ENCODE measurements at regions not wholly inside any gene's neighbourhood (a gene's known extent, or its start where the extent isn't known, plus 50 kb on each side); places are given as distances from the start of the nearest gene placed in this dataset.

GRCh38 chr10:65846541-65846940, 1079.3 kb upstream of the LRRTM3 start:
- DNase-seq: no peak

GRCh38 chr10:65846949-65847348, 1078.9 kb upstream of the LRRTM3 start:
- no peak for DNase-seq

- no peak for DNase-seq
Measured at GRCh38 chr10:65847436-65848230, 1078.2 kb upstream of the LRRTM3 start.

- DNase-seq: no peak
Measured at GRCh38 chr10:65858841-65859240, 1067.0 kb upstream of the LRRTM3 start.

GRCh38 chr10:65861249-65861648, 1064.6 kb upstream of the LRRTM3 start:
- DNase-seq: no peak

All from CD4-positive, alpha-beta T cell treated with Interleukin-4 for 4 hours (primary cell).